ENCODE measurements at regions not wholly inside any gene's neighbourhood (a gene's known extent, or its start where the extent isn't known, plus 50 kb on each side); places are given as distances from the start of the nearest gene placed in this dataset.

DNA sequence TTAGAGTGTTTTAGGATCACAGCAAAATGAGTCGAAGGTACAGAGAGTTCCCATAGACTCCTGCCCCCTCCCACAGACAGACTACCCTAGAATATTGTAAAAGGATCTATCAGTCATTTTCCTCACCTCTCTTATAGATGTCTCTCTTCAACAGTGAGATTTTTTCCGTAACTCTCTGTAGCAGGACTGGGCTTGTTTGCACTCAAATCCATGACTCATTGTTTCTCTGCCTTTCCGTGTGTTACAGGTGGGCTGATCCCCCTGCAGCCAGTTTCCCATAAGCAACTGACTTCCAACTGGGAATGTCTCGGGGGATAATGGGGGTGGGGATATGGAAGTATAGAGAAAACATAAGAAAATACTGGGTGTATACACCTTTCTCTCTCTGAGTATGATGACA lies 921.0 kb downstream of the GATA3 start:
- Histone ChIP-seq H3K27me3 (no peaks in the 10 kb centered on the region), H3K27ac (no peak overlapping the region), H3K4me3 (no peak overlapping the region), H3K9me3 (no peaks in the 10 kb centered on the region), H3K36me3 (no peaks in the 10 kb centered on the region), H3K4me1 (no peaks in the 10 kb centered on the region)
- intact Hi-C loops (cut with DNase I) = no loop called here
- ATAC-seq (no peak), DNase-seq (no peak)
- TF ChIP-seq, protein P1, sequence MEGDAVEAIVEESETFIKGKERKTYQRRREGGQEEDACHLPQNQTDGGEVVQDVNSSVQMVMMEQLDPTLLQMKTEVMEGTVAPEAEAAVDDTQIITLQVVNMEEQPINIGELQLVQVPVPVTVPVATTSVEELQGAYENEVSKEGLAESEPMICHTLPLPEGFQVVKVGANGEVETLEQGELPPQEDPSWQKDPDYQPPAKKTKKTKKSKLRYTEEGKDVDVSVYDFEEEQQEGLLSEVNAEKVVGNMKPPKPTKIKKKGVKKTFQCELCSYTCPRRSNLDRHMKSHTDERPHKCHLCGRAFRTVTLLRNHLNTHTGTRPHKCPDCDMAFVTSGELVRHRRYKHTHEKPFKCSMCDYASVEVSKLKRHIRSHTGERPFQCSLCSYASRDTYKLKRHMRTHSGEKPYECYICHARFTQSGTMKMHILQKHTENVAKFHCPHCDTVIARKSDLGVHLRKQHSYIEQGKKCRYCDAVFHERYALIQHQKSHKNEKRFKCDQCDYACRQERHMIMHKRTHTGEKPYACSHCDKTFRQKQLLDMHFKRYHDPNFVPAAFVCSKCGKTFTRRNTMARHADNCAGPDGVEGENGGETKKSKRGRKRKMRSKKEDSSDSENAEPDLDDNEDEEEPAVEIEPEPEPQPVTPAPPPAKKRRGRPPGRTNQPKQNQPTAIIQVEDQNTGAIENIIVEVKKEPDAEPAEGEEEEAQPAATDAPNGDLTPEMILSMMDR (IDR thresholded peaks at IDR 0.05) = no peak

GRCh38 chr10:8978100-8978499 lies 923.6 kb downstream of the GATA3 start:
- H3K36me3 ChIP-seq = no peaks in the 10 kb centered on the region
- H3K27me3 ChIP-seq = no peaks in the 10 kb centered on the region
- TF ChIP-seq, protein P1 (IDR thresholded peaks at IDR 0.05) = no peak
- no peaks in the 10 kb centered on the region for H3K9me3 ChIP-seq
- H3K4me3 ChIP-seq = no peak overlapping the region
- H3K27ac ChIP-seq = no peak overlapping the region
- ATAC-seq (no peak), DNase-seq (no peak)
- intact Hi-C loops (cut with DNase I) = no loop called here
- H3K4me1 ChIP-seq = no peaks in the 10 kb centered on the region

- ATAC-seq (no peak), DNase-seq (no peak)
- Histone ChIP-seq H3K36me3 (no peaks in the 10 kb centered on the region), H3K4me1 (no peaks in the 10 kb centered on the region), H3K27me3 (no peaks in the 10 kb centered on the region), H3K27ac (no peak overlapping the region), H3K9me3 (no peaks in the 10 kb centered on the region), H3K4me3 (no peak overlapping the region)
- TF ChIP-seq, protein P1 (IDR thresholded peaks at IDR 0.05) = no peak
- intact Hi-C loops (cut with DNase I) = no loop called here
Observed at GRCh38 chr10:8979976-8980375, 925.5 kb downstream of the GATA3 start.

- H3K9me3 ChIP-seq = no peaks in the 10 kb centered on the region
- H3K36me3 ChIP-seq = no peaks in the 10 kb centered on the region
- no peaks in the 10 kb centered on the region for H3K27me3 ChIP-seq
- intact Hi-C loops (cut with DNase I) = no loop called here
- DNase-seq = no peak
- H3K4me3 ChIP-seq = no peak overlapping the region
- no peaks in the 10 kb centered on the region for H3K4me1 ChIP-seq
- no peak overlapping the region for H3K27ac ChIP-seq
- TF ChIP-seq, protein P1 (IDR thresholded peaks at IDR 0.05) = no peak
- ATAC-seq = no peak
Observed at GRCh38 chr10:8981277-8981676, 926.8 kb downstream of the GATA3 start.

DNA sequence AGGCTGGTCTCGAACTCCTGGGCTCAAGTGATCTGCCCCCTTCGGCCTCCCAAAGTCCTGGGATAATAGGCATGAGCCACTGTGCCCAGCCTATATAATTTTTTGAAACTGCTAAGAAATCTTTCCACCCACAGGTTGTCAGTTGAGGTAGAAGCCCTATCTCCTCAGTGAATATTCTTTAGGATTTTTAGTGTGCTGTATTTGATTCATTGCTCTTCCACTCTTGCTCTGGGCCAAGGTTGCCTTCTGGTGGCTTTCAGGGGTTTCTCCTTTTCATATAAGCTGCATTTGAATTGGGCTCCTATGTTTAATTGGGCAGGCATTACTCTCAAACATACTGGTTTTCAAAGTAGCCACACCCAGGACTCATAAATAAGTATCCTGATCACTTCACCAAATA lies 931.2 kb downstream of the GATA3 start:
- no peaks in the 10 kb centered on the region for H3K9me3 ChIP-seq
- no peaks in the 10 kb centered on the region for H3K27me3 ChIP-seq
- intact Hi-C loops (cut with DNase I) = no loop called here
- no peaks in the 10 kb centered on the region for H3K4me1 ChIP-seq
- TF ChIP-seq, protein P1 (IDR thresholded peaks at IDR 0.05) = no peak
- no peaks in the 10 kb centered on the region for H3K36me3 ChIP-seq
- H3K27ac ChIP-seq = no peak overlapping the region
- ATAC-seq = no peak
- no peak overlapping the region for H3K4me3 ChIP-seq
- no peak for DNase-seq

- no peak for ATAC-seq
- Histone ChIP-seq H3K9me3 (no peaks in the 10 kb centered on the region), H3K27ac (no peak overlapping the region), H3K4me1 (no peaks in the 10 kb centered on the region), H3K36me3 (no peaks in the 10 kb centered on the region), H3K27me3 (no peaks in the 10 kb centered on the region), H3K4me3 (no peak overlapping the region)
- DNase-seq = no peak
- TF ChIP-seq, protein P1 (IDR thresholded peaks at IDR 0.05) = no peak
- intact Hi-C loops (cut with DNase I) = no loop called here
Observed at GRCh38 chr10:8986975-8987374, 932.5 kb downstream of the GATA3 start.
